ENCODE measurements at regions not wholly inside any gene's neighbourhood (a gene's known extent, or its start where the extent isn't known, plus 50 kb on each side); places are given as distances from the start of the nearest gene placed in this dataset.

- H3K9me3 ChIP-seq = no peaks in the 10 kb centered on the region
- peaks cover 0 to 8% (median 0%) of the 10 kb centered on the region in 4 donors for H3K27me3 ChIP-seq
- no peak overlapping the region for H3K4me3 ChIP-seq
- no peaks in the 10 kb centered on the region for H3K36me3 ChIP-seq
- H3K4me1 ChIP-seq = peaks cover 0 to 13% (median 0%) of the 10 kb centered on the region in 3 donors
- no peak for DNase-seq
- H3K27ac ChIP-seq = no peak overlapping the region
- intact Hi-C loops (cut with DNase I) = no loop called here
- 75 to 80% methylated on average over 10 of the region's 10 CpGs for WGBS, 2 donors
- TF ChIP-seq CTCF (IDR thresholded peaks at IDR 0.05) = no peak
- TF ChIP-seq POLR2A (IDR thresholded peaks at IDR 0.05) = no peak
These were observed 60.6 kb upstream of the CD34 start for GRCh38 chr1:207971331-207972219.

- Histone ChIP-seq H3K36me3 (no peaks in the 10 kb centered on the region), H3K27me3 (peaks cover 0 to 8% (median 0%) of the 10 kb centered on the region in 4 donors), H3K4me1 (peaks cover 0 to 16% (median 0%) of the 10 kb centered on the region in 3 donors), H3K9me3 (no peaks in the 10 kb centered on the region), H3K27ac (no peak overlapping the region), H3K4me3 (no peak overlapping the region)
- TF ChIP-seq CTCF (IDR thresholded peaks at IDR 0.05) = no peak
- WGBS, 2 donors = 66 to 67% methylated on average over 13 to 15 of the region's 16 CpGs
- no peak for DNase-seq
- intact Hi-C loops (cut with DNase I) = no loop called here
These were observed 59.7 kb upstream of the CD34 start for GRCh38 chr1:207970329-207971233.

- intact Hi-C loops (cut with DNase I) = loop anchor here (10.0 kb wide), 1 partner anchor 145 kb away; no protein-coding TSS in a partner anchor
- no peak overlapping the region for H3K4me3 ChIP-seq
- WGBS, 2 donors = 100% methylated on average over 1 to 2 of the region's 2 CpGs
- no peak overlapping the region for H3K27ac ChIP-seq
- peaks cover 0 to 8% (median 0%) of the 10 kb centered on the region in 4 donors for H3K27me3 ChIP-seq
- H3K36me3 ChIP-seq = no peaks in the 10 kb centered on the region
- DNase-seq = no peak
- peaks cover 0 to 26% (median 1%) of the 10 kb centered on the region in 3 donors for H3K4me1 ChIP-seq
- H3K9me3 ChIP-seq = no peaks in the 10 kb centered on the region
- TF ChIP-seq CTCF (IDR thresholded peaks at IDR 0.05) (no peak), POLR2A (IDR thresholded peaks at IDR 0.05) (no peak)
These were observed 58.6 kb upstream of the CD34 start for GRCh38 chr1:207969528-207969927.

DNA sequence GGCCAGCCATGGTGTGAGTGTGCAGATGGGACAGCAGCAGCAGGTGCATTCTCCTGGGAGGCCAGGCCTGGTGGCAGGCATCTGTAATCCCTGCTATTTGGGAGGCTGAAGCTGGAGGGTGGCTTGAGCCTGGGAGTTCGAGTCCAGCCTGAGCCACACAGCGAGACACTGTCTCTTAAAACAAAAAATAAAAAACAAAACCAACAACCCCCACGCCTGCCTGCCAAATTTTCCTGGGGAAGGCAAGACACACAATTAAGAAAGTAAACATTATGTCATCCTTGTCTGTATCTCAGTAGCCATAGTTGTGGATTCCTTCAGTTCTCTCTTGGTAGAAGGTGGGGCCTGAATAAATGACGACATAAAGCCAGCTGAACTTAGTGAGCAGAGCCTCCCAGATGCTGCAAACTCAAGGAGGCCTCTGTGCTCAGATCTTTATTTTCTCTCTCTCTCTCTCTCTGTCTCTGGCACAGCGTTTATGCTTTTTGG is 57.6 kb upstream of the CD34 start:
- TF ChIP-seq CTCF (IDR thresholded peaks at IDR 0.05) (no peak), POLR2A (IDR thresholded peaks at IDR 0.05) (no peak)
- no peak overlapping the region for H3K27ac ChIP-seq
- H3K4me1 ChIP-seq = peaks cover 5 to 36% (median 10%) of the 10 kb centered on the region in 3 donors
- H3K27me3 ChIP-seq = peaks cover 0 to 8% (median 0%) of the 10 kb centered on the region in 4 donors
- intact Hi-C loops (cut with DNase I) = loop anchor here (10.0 kb wide), 1 partner anchor 144 kb away; no protein-coding TSS in a partner anchor
- H3K36me3 ChIP-seq = no peaks in the 10 kb centered on the region
- no peak for DNase-seq
- H3K9me3 ChIP-seq = no peaks in the 10 kb centered on the region
- H3K4me3 ChIP-seq = no peak overlapping the region
- 61 to 63% methylated on average over 5 of the region's 5 CpGs for WGBS, 2 donors

Measured in esophagus squamous epithelium (tissue), 5 donors.